HEK293T (cell line): ENCODE measurements at regions not wholly inside any gene's neighbourhood (a gene's known extent, or its start where the extent isn't known, plus 50 kb on each side); places are given as distances from the start of the nearest gene placed in this dataset.

Experiments
- ARNT ChIP-seq: fragments of 450-650 bp; IDR thresholded peaks from 2 replicates; pipeline ENCODE4 v1.6.1; 2017; ENCODE audit warnings: mild to moderate bottlenecking
- CTBP1 ChIP-seq: fragments of 450-650 bp; IDR thresholded peaks from 2 replicates; pipeline ENCODE4 v1.6.1; 2016; ENCODE audit warnings: borderline replicate concordance
- FOXA1 ChIP-seq: fragments of 450-650 bp; IDR thresholded peaks from 2 replicates; pipeline ENCODE4 v1.6.1; 2016; ENCODE audit warnings: mild to moderate bottlenecking
- FOXK2 ChIP-seq: fragments of 450-650 bp; IDR thresholded peaks from 2 replicates; pipeline ENCODE4 v1.6.1; 2016; ENCODE audit warnings: mild to moderate bottlenecking
- FOXM1 ChIP-seq: fragments of 450-650 bp; IDR thresholded peaks from 2 replicates; pipeline ENCODE4 v1.6.1; 2017; ENCODE audit warnings: mild to moderate bottlenecking, borderline replicate concordance
- HDGF ChIP-seq: fragments of 450-650 bp; IDR thresholded peaks from 2 replicates; pipeline ENCODE4 v1.6.1; 2017; ENCODE audit warnings: antibody characterized with exemption, borderline replicate concordance
- LEF1 ChIP-seq: fragments of 450-650 bp; IDR thresholded peaks from 2 replicates; pipeline ENCODE4 v1.6.1; 2017; ENCODE audit warnings: mild to moderate bottlenecking, borderline replicate concordance
- NFRKB ChIP-seq: fragments of 450-650 bp; IDR thresholded peaks from 2 replicates; pipeline ENCODE4 v1.6.1; 2016; ENCODE audit warnings: mild to moderate bottlenecking, moderate library complexity
- PKNOX1 ChIP-seq: fragments of 450-650 bp; IDR thresholded peaks from 2 replicates; pipeline ENCODE4 v1.6.1; 2016
- SP1 ChIP-seq: fragments of 450-650 bp; IDR thresholded peaks from 2 replicates; pipeline ENCODE4 v1.6.1; 2017
- SUZ12 ChIP-seq: fragments of 450-650 bp; IDR thresholded peaks from 2 replicates; pipeline ENCODE4 v1.6.1; 2016; ENCODE audit warnings: mild to moderate bottlenecking
- TARDBP ChIP-seq: fragments of 450-650 bp; IDR thresholded peaks from 2 replicates; pipeline ENCODE4 v1.6.1; 2016
- ZNF384 ChIP-seq: fragments of 450-650 bp; IDR thresholded peaks from 2 replicates; pipeline ENCODE4 v1.6.1; 2016

- TF ChIP-seq FOXK2 (no peak), SUZ12 (no peak), SP1 (no peak), TARDBP (no peak), FOXM1 (no peak), FOXA1 (no peak), ARNT (no peak), PKNOX1 (no peak), CTBP1 (no peak), LEF1 (no peak), ZNF384 (no peak), HDGF (no peak), NFRKB (no peak)
Observed at GRCh38 chr6:23307516-23307915, 738.1 kb downstream of the HDGFL1 start.
